ENCODE measurements at regions not wholly inside any gene's neighbourhood (a gene's known extent, or its start where the extent isn't known, plus 50 kb on each side); places are given as distances from the start of the nearest gene placed in this dataset.

- TF ChIP-seq POLR2AphosphoS5 (IDR thresholded peaks at IDR 0.05; ENCODE audit: low read depth, low read length) (no peak), SIN3A (IDR thresholded peaks at IDR 0.05; ENCODE audit: borderline replicate concordance, insufficient read depth, low read depth, low read length) (no peak), TCF7L2 (IDR thresholded peaks at IDR 0.05; ENCODE audit: low read depth, low read length) (no peak)
- TF ChIP-seq, protein P1, sequence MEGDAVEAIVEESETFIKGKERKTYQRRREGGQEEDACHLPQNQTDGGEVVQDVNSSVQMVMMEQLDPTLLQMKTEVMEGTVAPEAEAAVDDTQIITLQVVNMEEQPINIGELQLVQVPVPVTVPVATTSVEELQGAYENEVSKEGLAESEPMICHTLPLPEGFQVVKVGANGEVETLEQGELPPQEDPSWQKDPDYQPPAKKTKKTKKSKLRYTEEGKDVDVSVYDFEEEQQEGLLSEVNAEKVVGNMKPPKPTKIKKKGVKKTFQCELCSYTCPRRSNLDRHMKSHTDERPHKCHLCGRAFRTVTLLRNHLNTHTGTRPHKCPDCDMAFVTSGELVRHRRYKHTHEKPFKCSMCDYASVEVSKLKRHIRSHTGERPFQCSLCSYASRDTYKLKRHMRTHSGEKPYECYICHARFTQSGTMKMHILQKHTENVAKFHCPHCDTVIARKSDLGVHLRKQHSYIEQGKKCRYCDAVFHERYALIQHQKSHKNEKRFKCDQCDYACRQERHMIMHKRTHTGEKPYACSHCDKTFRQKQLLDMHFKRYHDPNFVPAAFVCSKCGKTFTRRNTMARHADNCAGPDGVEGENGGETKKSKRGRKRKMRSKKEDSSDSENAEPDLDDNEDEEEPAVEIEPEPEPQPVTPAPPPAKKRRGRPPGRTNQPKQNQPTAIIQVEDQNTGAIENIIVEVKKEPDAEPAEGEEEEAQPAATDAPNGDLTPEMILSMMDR (IDR thresholded peaks at IDR 0.05), result no peak
- TF ChIP-seq, protein P2, sequence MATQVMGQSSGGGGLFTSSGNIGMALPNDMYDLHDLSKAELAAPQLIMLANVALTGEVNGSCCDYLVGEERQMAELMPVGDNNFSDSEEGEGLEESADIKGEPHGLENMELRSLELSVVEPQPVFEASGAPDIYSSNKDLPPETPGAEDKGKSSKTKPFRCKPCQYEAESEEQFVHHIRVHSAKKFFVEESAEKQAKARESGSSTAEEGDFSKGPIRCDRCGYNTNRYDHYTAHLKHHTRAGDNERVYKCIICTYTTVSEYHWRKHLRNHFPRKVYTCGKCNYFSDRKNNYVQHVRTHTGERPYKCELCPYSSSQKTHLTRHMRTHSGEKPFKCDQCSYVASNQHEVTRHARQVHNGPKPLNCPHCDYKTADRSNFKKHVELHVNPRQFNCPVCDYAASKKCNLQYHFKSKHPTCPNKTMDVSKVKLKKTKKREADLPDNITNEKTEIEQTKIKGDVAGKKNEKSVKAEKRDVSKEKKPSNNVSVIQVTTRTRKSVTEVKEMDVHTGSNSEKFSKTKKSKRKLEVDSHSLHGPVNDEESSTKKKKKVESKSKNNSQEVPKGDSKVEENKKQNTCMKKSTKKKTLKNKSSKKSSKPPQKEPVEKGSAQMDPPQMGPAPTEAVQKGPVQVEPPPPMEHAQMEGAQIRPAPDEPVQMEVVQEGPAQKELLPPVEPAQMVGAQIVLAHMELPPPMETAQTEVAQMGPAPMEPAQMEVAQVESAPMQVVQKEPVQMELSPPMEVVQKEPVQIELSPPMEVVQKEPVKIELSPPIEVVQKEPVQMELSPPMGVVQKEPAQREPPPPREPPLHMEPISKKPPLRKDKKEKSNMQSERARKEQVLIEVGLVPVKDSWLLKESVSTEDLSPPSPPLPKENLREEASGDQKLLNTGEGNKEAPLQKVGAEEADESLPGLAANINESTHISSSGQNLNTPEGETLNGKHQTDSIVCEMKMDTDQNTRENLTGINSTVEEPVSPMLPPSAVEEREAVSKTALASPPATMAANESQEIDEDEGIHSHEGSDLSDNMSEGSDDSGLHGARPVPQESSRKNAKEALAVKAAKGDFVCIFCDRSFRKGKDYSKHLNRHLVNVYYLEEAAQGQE (IDR thresholded peaks at IDR 0.05; ENCODE audit: insufficient read depth in 1 of 2, low read depth in 2 of 2, low read length in 1 of 2), result no peak
- Histone ChIP-seq H3K4me1 (ENCODE audit: control insufficient read depth, insufficient read depth, low read length) (no peaks in the 10 kb centered on the region), H3K9me3 (ENCODE audit: control insufficient read depth, insufficient read depth, low read depth, low read length) (no peaks in the 10 kb centered on the region), H3K27me3 (ENCODE audit: control insufficient read depth, insufficient read depth, low read length) (peaks cover 6% of the 10 kb centered on the region; the same call in 1 of the 2 replicates), H3K27ac (ENCODE audit: low read length) (no peak overlapping the region), H3K4me3 (ENCODE audit: low read depth in 2 of 2, low read length in 2 of 2) (no peak overlapping the region), H3K36me3 (ENCODE audit: control insufficient read depth, insufficient read depth, low read length) (no peaks in the 10 kb centered on the region)
- ChIA-PET POLR2A (no interaction called here), CTCF (no interaction called here)
- intact Hi-C loops (cut with micrococcal nuclease; ENCODE audit: unreplicated experiment) (no loop called here), in situ Hi-C loops (cut with HindIII; ENCODE audit: low pct_unique_long_range_greater_than_20kb, low sequenced_read_pairs) (no loop called here)
- ATAC-seq, result no peak
- DNase-seq (ENCODE audit: low read depth, low spot score), result no peak
- BruUV-seq (replicated peaks), result no TSS peak
Observed at GRCh38 chr10:47116445-47116844, 183.6 kb upstream of the GDF10 start.

GRCh38 chr10:47118326-47118725 lies 181.7 kb upstream of the GDF10 start:
- Histone ChIP-seq H3K27ac (ENCODE audit: low read length) (no peak overlapping the region), H3K36me3 (ENCODE audit: control insufficient read depth, insufficient read depth, low read length) (no peaks in the 10 kb centered on the region), H3K4me3 (ENCODE audit: low read depth in 2 of 2, low read length in 2 of 2) (no peak overlapping the region), H3K27me3 (ENCODE audit: control insufficient read depth, insufficient read depth, low read length) (peaks cover 10% of the 10 kb centered on the region; the same call in 1 of the 2 replicates), H3K4me1 (ENCODE audit: control insufficient read depth, insufficient read depth, low read length) (no peaks in the 10 kb centered on the region), H3K9me3 (ENCODE audit: control insufficient read depth, insufficient read depth, low read depth, low read length) (no peaks in the 10 kb centered on the region)
- ATAC-seq (no peak), DNase-seq (ENCODE audit: low read depth, low spot score) (no peak)
- ChIA-PET CTCF (no interaction called here), POLR2A (interaction anchor here (0.7 kb wide), 1 partner anchor 49 kb away, joined by 3 read pairs; no protein-coding TSS in a partner anchor)
- no TSS peak for BruUV-seq (replicated peaks)
- in situ Hi-C loops (cut with HindIII; ENCODE audit: low pct_unique_long_range_greater_than_20kb, low sequenced_read_pairs), result no loop called here
- TF ChIP-seq TCF7L2 (IDR thresholded peaks at IDR 0.05; ENCODE audit: low read depth, low read length) (no peak), SIN3A (IDR thresholded peaks at IDR 0.05; ENCODE audit: borderline replicate concordance, insufficient read depth, low read depth, low read length) (no peak), POLR2AphosphoS5 (IDR thresholded peaks at IDR 0.05; ENCODE audit: low read depth, low read length) (no peak)
- TF ChIP-seq, protein P2 (IDR thresholded peaks at IDR 0.05; ENCODE audit: insufficient read depth in 1 of 2, low read depth in 2 of 2, low read length in 1 of 2), result no peak
- TF ChIP-seq, protein P1 (IDR thresholded peaks at IDR 0.05), result no peak
- intact Hi-C loops (cut with micrococcal nuclease; ENCODE audit: unreplicated experiment), result no loop called here
